ENCODE measurements at regions not wholly inside any gene's neighbourhood (a gene's known extent, or its start where the extent isn't known, plus 50 kb on each side); places are given as distances from the start of the nearest gene placed in this dataset.
"Not testable (repeated sequence)": the region's sequence is repeated elsewhere in the genome, so short reads cannot be mapped to it uniquely, and the experiment has no call there.

DNA sequence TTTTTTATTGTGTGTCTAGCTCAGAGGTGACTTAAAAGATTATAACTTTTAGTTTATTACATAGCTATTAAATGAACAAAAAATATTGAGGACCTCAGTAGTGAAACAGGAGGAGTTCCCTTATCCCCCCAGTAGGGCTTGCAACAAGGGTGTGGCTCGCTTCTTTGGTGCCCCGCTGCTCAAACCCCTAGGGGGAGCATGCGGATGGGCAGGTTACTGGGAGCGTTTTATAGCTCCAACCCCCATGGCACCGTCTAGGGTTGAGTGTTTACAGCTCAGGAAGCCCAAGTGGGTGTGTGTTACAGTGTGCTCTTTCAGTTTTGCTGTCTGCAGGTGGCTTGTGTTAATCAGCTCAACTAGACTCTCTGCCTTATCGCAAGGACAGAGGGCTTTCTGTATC lies 1513.7 kb downstream of the GRIK2 start:
- DNase-seq (ENCODE audit: low spot score) = no peak

DNA sequence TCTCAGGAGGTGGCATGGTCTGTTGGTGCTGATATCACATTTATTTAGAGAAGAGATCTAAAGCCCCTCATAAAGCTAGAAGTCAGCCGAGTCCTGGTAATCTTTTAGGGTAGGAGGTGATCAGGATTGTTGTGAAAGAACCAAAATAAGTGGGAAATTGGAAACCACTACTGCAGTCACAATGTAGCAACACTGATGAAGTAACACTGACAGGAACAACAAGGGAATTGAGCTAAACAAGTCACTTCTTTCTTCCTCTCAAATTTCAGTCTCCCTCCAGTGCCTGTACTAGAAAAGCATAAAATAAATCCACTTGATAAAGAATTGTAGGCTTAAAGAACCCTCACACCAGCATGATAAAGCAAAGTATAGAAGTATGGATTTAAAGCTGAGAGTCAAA lies 1509.0 kb downstream of the GRIK2 start:
- DNase-seq (ENCODE audit: low spot score) = no peak

DNA sequence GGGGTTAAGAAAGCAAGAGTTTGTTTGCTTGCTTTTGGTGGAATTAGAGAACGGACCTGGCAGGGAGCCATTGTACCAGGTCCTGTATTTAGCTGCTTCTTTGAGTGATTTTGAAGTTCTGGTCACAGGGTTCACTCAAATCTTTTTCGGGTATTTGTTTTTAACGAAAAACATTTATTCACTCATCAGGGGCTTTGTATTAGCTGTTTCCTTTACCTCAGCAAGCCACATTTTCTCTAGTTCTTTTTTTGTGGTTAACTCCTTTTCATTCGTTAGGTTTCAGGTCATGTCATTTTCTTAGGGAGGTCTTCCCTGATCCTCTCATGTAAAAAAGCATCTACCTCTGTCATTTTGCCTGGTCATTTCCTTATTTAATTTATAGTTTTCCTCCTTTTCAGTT lies 1502.2 kb downstream of the GRIK2 start:
- DNase-seq (ENCODE audit: low spot score) = no peak

DNA sequence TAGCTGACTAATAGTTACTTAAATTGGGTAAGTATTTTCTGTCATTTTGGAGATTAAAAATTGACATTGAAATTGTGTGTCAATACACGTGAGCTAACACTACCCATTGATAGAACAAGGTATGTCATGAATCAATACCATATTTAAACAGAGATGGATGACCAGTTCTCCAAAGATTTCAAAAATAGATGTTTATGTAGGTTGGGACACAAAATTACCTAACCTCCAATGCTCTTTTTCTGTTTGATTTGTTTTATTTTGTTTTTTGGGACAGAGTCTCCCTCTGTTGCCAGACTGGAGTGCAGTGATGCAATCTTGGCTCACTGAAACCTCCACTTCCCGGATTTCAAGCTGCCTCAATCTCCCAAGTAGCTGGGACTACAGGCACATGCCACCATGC lies 1491.7 kb downstream of the GRIK2 start:
- no peak for DNase-seq (ENCODE audit: low spot score)

DNA sequence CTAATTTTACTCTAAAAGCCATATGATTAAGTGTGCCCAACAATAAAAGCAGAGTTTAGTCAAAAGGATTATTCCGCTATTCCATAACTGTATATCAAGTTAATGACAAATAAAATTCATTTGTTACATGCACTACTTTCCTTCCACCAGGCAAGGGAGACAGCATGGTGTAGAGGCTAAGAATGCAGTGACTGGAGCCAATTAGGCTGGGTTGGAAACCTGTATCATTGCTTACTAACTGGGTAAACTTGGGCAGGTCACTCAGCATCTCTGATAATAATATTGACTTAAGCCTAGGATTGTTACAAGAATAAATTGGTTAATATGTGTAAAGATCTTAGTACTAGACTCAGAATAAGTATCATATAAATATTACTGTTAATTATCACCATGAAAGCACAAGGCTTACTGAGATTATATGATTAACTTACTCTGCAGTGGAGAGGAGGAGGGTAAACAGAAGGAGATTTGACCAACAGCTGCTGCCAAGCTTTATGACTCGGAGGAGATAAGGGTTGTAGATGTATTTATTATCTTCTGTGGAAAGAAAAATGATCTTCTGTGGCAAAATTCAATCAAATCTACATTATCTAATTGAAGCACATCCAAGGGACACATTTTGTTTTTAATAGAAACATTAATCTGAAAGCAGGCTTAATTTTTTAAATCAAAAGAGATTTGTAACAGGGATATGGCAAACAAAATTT lies 1459.9 kb downstream of the GRIK2 start:
- no peak for DNase-seq (ENCODE audit: low spot score)

DNA sequence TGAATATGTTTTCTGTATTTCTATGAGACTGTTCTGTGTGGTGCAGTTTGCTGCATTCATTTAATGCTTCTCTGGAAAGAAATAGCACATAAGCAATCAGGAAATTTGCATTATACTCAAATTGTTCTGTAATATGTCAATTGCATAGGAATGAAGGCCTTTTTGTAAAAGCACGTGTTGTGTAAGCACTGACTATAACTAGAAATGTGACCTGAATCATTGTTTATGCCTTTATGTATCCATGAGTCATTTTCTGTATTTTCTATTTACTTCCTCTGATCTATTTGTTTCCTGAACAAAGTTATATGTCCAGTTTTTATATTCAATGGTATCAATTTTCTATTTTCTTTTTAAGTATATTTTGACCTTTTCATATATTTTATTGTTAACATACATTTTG lies 1455.3 kb downstream of the GRIK2 start:
- no peak for DNase-seq (ENCODE audit: low spot score)

DNA sequence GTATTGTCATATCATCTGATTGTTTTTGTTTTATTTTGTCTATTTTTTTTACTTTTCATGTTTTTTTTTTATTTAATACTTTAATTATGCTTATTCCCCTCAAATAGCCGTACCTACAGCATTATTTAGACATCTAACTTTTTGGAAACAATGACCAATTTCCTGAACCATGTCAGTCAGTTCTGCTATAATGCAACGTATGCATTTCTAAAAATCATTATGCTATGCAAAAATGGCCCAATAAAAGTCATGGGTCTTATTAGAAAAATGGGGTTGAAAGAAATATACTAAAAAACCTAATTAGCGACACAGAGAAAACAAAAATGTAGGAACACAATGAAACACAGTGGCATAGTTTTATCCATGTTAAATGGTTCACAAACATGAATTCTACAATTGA lies 1454.7 kb downstream of the GRIK2 start:
- DNase-seq (ENCODE audit: low spot score) = no peak

DNA sequence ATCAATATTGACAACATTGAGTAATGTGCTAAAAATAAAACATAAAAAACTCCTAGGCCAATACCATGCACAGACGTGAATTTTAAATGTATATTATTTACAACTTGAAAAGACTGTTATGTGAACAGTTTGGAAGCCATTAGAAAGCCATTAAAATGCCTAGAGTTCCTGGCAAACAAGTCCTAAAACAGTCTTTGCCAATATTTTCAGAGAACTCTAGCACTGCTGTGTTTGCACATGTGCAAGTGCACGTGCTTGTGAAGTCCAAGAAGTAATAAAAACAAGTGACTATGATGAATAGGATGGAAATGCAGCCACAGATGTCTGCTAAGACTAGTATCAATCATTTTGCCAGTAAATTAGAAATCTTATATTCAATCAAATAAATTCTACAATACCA lies 1447.6 kb downstream of the GRIK2 start:
- no peak for DNase-seq (ENCODE audit: low spot score)

DNA sequence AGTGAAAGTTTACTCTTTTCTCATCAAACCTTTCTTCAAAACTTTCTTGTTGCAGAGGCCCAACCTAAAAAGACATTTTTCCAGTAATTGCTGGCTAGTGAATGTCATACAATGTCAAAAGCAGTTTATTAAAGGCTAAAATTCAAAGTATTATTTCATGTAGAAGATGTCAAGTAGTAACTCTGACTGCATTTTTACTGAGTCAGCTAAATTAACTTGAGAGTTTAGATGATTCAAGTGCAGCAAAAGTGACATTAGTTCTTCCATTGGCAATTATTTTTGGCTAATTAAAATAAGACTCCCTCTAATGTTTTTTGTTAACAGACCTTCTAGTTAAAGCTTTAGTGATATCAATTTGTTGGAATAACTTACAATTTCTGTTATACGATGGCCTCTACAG lies 1438.5 kb downstream of the GRIK2 start:
- DNase-seq (ENCODE audit: low spot score) = no peak

DNA sequence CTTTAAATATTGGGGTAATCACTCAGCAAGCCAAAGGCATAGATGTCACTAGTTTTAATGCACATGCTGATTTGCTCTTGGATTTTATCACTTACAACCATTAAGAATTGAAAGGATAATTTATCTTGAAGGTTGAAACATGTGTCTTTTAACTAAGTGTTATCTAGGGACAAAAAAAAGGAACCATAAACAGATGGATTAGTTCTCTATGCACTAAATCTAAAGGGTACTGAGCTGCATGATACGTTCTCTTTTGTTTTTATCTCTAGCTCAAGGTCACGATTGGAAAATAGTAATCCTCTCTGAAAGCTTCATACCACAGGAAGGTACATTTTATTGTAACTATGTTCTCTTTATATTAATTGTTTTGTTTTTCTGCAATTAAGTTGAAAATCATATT lies 1426.6 kb downstream of the GRIK2 start:
- DNase-seq (ENCODE audit: low spot score) = no peak

DNA sequence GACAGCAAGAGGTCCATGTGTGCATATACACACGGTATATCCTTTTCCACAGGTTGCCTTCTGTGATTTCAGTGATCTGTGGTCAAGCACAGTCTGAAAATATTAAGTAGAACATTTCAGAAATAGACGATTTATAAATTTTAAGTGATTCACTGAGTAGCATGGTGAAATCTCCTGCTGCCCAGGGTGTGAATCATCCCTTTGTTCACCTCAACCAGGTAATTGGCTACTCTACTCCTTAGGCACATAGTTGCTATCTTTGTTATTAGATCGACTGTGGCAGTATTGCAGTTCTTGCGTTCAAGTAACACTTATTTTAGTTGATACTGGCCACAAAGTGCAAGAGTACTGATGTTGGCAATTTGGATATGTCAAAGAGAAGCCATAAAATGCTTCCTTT lies 1421.7 kb downstream of the GRIK2 start:
- no peak for DNase-seq (ENCODE audit: low spot score)

DNA sequence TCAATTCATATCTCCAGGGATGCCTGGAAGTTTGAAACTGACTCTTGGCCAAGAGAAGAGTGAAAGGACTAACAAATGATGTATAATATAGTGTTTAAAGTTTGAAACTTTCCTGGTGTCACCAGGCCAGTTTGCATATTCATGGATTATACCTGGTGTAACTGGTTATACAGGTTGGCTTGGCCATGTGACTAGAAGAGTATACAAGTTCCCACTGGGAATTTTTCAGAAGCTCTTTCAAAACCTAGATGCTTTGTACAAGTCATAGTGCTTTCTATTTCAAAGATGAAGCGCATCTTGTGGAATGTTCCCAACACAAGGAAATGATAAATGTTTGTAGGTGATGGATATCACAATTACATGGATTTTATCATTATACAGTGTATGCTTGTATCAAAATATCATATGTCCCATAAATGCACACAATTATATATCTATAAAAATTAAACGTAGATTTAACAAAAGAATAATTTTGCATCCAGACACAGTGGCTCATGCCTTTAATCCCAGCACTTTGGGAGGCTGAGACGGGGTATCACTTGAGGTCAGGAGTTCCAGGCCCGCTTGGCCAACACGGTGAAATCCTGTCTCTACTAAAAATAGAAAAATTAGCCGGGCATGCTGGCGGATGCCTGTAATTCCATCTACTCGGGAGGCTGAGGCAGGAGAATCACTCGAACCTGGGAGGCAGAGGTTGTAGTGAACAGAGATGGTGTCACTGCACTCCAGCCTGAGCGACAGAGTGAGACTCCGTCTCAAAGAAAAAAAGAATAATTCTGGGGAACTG lies 1420.2 kb downstream of the GRIK2 start:
- no peak for DNase-seq (ENCODE audit: low spot score)

DNA sequence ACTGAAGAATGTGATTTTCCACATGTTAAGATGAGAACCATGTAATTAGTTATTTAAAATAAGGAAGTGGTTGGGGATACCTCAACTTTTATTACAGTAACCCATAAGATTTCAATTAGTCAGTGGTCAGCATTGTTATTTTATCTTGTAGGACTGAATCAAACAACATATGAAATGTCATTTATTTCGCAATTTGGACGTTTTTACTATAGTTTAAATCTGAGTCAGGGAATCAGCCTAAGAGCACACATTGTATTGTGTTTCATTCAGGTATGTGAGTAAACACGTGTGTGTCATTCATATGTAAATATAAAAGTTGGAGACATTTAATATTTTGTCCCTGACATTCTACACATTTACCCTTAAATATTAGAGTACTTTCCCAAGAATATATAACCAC lies 1418.7 kb downstream of the GRIK2 start:
- DNase-seq (ENCODE audit: low spot score) = no peak

DNA sequence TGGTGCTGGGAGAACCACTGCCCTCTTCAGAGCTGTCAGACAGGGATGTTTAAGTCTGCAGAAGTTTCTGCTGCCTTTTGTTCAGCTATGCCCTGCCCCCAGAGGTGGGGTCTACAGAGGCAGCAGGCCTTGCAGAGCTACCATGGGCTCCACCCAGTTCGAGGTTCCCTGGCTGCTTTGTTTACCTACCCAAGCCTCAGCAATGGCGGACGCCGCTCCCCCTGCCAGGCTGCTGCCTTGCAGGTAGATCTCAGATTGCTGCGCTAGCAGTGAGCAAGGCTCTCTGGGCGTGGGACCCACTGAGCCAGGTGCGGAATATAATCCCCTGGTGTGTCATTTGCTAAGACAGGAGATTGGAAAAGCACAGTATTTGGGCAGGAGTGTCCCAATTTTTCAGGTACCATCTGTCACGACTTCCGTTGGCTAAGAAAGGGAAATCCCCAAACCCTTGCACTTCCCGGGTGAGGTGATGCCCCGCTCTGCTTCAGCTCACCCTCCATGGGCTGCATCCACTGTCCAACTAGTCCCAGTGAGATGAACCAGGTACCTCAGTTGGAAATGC lies 1415.5 kb downstream of the GRIK2 start:
- DNase-seq (ENCODE audit: low spot score) = not testable (repeated sequence)

DNA sequence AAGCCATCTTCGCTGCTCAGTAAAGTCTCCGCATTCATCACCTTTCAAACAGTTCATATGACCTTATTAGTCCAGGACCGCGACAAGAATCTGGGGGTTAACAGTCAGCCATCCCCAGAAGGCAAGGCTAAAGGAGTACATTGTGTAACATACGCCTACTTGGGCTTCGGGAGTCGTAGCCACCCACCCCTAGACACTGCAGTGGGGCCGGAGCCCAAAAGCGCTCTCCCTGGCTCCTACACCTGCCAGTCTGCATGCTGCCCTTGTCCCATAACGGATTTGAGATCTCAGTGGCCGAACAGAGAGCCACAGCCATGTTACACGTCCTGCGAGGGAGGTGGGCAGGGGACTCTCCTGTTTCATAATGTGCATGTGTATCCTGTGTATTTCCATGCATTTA lies 1405.5 kb downstream of the GRIK2 start:
- DNase-seq (ENCODE audit: low spot score) = no peak

DNA sequence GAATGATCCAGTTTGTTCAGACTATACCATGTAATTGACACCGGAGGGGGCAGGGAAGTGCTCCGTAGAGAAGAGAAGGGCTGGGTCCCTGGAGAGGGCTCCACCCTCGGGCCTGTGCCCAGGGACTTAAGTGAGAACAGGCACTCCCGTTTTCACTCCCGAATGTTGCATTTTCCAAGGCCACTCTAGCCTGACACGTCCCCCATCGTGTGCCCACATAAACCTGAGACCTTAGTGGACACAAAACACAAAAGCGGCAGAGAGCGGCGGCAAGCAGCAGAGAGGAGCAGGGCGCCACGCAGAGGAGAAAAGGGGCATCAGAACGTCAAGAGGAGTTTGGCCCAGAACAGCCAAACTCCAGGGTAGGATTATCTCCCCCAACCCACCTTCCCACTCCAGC lies 1405.1 kb downstream of the GRIK2 start:
- DNase-seq (ENCODE audit: low spot score) = no peak

DNA sequence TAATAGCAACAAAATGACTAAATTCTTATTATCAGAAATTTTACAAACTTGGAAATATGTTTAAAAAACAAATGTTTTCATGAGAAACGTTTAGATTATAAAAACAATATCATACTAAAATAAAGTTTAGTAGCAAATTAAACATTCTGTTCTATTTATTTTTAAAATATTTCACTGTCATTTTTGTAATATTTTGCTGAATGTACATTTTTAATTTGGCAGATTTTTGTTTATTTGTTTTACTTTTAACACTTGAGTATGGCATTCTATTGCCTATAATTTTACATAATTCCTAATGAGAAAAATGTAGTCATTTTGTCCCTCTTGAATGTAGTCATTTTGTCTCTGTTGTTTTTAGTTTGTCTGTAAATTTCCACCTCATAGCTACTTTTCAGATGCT lies 1400.2 kb downstream of the GRIK2 start:
- DNase-seq (ENCODE audit: low spot score) = no peak

DNA sequence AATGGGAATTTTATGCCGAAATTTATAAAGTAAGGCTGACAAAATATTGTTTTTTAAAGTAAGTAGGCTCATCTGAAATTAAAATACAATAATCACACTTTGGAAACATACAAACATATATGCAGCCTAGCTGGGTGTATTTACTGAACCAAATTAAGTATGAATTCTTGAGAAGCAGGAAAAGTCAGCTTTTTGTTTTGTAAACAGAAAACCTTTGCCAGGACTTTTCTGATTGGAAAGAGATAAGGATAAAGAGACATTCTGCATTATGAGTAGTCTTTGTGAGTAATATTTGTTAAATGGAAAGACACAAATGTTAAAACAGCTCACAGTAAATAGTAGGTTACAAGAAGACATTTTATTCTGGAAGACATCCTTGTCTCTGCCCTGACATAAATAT lies 1380.8 kb downstream of the GRIK2 start:
- no peak for DNase-seq (ENCODE audit: low spot score)

DNA sequence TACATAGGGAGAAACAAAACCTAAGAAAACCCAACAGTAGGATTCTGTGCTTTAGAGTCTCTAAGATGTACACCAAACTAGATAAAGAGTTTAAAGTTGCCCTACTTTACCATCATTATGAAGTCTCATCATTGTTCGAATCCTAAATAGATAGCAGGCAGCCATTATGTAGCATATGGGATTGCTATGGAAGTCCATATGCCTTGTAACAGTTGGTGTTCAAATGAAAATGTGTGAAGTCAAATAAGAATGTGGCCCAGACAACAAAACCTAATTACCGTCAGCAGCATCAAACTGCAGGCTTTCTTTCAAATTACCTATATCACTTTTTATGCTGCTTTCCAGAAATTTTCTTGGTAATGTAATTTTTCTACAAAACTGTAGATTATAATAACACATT lies 1380.1 kb downstream of the GRIK2 start:
- DNase-seq (ENCODE audit: low spot score) = no peak

DNA sequence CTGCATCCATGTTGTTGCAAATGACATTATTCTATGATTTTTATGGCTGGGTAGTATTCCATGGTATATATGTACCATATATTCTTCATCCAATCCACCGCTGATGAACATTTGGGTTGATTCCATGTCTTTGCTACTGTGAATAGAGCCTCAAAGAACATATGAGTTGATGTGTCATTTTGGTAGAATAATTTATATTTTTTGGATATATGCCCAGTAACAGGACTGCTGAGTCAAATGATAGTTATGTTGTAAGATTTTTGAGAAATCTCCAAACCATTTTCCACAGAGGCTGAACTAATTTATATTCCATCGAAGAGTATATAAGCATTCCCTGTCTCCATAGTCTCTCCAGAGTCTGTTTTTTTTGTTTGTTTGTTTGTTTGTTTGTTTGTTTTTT lies 1373.5 kb downstream of the GRIK2 start:
- DNase-seq (ENCODE audit: low spot score) = no peak

DNA sequence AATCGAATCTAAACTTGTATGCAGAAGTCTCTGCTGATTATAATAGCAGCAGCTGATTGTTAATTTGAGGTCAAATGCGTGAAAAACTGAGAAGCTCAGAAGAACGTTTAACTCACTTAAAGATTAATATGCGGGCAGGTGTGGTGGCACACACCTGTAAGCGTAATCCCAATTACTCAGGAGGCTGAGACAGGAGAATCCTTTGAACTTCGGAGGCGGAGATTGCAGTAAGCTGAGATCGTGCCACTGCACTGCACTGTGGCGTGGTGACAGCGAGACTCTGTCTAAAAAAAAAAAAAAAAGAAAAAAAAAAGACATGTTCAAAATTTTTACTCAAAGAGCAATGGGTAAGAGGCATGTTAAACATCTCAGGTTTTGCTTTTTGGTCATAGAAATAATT lies 1370.8 kb downstream of the GRIK2 start:
- DNase-seq (ENCODE audit: low spot score) = no peak

DNA sequence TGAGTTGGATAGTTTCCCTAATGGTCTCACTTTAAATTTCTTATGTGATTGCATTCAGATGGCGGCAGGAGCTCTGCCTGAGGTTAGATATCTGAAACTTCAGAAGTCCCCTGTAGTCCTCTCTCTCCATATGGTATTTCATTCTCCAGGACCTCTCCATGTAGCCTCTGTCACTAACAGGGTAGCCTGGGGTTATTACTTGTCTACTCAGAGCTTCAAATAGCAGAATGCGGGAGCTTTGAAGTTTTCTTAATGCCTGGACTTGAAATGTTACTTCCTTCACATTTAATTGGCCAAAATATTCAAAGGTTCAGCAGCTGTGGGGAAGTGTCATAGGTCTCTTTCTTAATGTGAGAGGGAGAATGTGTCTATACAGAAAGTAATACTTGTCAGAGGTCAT lies 1370.4 kb downstream of the GRIK2 start:
- no peak for DNase-seq (ENCODE audit: low spot score)

DNA sequence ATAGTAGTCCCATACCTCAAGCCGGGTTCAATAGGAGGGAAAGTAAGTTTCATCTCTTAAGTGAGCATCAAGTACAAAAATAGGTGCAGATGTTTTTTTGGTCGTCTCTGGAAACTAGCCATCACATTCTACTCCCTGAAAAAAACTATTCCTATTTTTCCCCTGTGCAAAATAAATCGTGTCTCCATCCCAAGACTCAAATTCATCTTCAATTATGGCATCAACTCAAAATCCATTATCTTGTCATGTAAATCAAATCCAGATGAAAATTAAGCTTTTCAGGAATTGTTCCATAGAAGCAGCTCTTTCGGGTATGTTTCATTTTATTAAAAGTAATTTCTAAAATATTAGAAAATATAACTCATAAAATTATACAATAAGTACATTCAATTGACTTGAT lies 1368.4 kb downstream of the GRIK2 start:
- DNase-seq (ENCODE audit: low spot score) = no peak

DNA sequence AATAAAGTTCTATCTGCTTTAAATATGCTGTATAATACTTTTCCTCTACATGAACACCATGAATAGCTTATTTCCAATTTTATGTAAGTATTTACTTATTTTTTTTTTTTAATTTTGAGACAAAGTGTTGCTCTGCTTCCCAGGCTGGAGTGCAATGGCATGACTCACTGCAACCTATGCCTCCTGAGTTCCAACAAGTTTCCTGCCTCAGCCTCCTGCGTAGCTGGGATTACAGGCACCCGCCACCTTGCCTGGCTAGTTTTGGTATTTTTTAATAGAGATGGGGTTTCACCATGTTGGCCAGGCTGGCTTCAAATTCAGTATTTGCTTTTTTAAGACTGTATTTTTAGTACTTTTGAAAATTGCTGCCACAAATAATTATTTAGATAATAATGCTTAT lies 1365.9 kb downstream of the GRIK2 start:
- DNase-seq (ENCODE audit: low spot score) = no peak

Data from kidney capillary endothelial cell (primary cell).